Activated T-cell treated with anti-CD3 and anti-CD28 coated beads, Interleukin-2, amount 50 U/mL, for 24 hours (primary cell): ENCODE measurements at regions not wholly inside any gene's neighbourhood (a gene's known extent, or its start where the extent isn't known, plus 50 kb on each side); places are given as distances from the start of the nearest gene placed in this dataset.
"Not testable (repeated sequence)": the region's sequence is repeated elsewhere in the genome, so short reads cannot be mapped to it uniquely, and the experiment has no call there.

Source experiments
- DNase-seq: peaks from one replicate; pipeline ENCODE4 v3.0.0-alpha.2; 2020
- H3K27ac Mint-ChIP-seq: 2 replicates; pipeline ENCODE4 v1.8.0; 2020; ENCODE audit warnings: mild to moderate bottlenecking, mixed read lengths
- H3K27me3 Mint-ChIP-seq: 2 replicates; pipeline ENCODE4 v1.8.0; 2020; ENCODE audit warnings: mixed read lengths
- H3K36me3 Mint-ChIP-seq: 2 replicates; pipeline ENCODE4 v1.8.0; 2020; ENCODE audit warnings: low read depth, mixed read lengths
- H3K4me1 Mint-ChIP-seq: 2 replicates; pipeline ENCODE4 v1.8.0; 2020; ENCODE audit warnings: low read depth, mixed read lengths
- H3K4me3 Mint-ChIP-seq: 2 replicates; pipeline ENCODE4 v1.8.0; 2020; ENCODE audit warnings: mild to moderate bottlenecking, moderate library complexity, mixed read lengths
- H3K9me3 Mint-ChIP-seq: 2 replicates; pipeline ENCODE4 v1.8.0; 2020; ENCODE audit warnings: mixed read lengths

GRCh38 chr4:74559853-74560252, 114.9 kb downstream of the AREG start:
- Mint-ChIP-seq H3K27me3 (no peaks in the 10 kb centered on the region), H3K9me3 (peaks cover 11% of the 10 kb centered on the region), H3K4me3 (no peak overlapping the region), H3K36me3 (no peaks in the 10 kb centered on the region), H3K27ac (no peak overlapping the region), H3K4me1 (no peaks in the 10 kb centered on the region)
- no peak for DNase-seq

- no peaks in the 10 kb centered on the region for H3K36me3 Mint-ChIP-seq
- no peak overlapping the region for H3K4me3 Mint-ChIP-seq
- H3K27ac Mint-ChIP-seq = no peak overlapping the region
- no peaks in the 10 kb centered on the region for H3K4me1 Mint-ChIP-seq
- DNase-seq = no peak
- peaks cover 3% of the 10 kb centered on the region for H3K27me3 Mint-ChIP-seq
- H3K9me3 Mint-ChIP-seq = peaks cover 11% of the 10 kb centered on the region
These were observed 123.0 kb downstream of the AREG start for GRCh38 chr4:74567981-74568380.

GRCh38 chr4:74570095-74570494, 125.2 kb downstream of the AREG start:
- H3K27me3 Mint-ChIP-seq = peaks cover 3% of the 10 kb centered on the region
- H3K4me1 Mint-ChIP-seq = no peaks in the 10 kb centered on the region
- peaks cover 9% of the 10 kb centered on the region for H3K9me3 Mint-ChIP-seq
- H3K27ac Mint-ChIP-seq = no peak overlapping the region
- no peak for DNase-seq
- no peaks in the 10 kb centered on the region for H3K36me3 Mint-ChIP-seq
- no peak overlapping the region for H3K4me3 Mint-ChIP-seq

GRCh38 chr4:74578329-74578728, 133.4 kb downstream of the AREG start:
- H3K4me1 Mint-ChIP-seq = no peaks in the 10 kb centered on the region
- no peak overlapping the region for H3K27ac Mint-ChIP-seq
- DNase-seq = no peak
- H3K36me3 Mint-ChIP-seq = no peaks in the 10 kb centered on the region
- peaks cover 7% of the 10 kb centered on the region for H3K27me3 Mint-ChIP-seq
- H3K9me3 Mint-ChIP-seq = no peaks in the 10 kb centered on the region
- H3K4me3 Mint-ChIP-seq = no peak overlapping the region

GRCh38 chr4:74578865-74579264, 133.9 kb downstream of the AREG start:
- H3K4me1 Mint-ChIP-seq, H3K27ac Mint-ChIP-seq, H3K4me3 Mint-ChIP-seq, H3K36me3 Mint-ChIP-seq, DNase-seq, H3K9me3 Mint-ChIP-seq, H3K27me3 Mint-ChIP-seq: not testable (repeated sequence)

- Mint-ChIP-seq H3K4me1 (no peaks in the 10 kb centered on the region), H3K27me3 (peaks cover 7% of the 10 kb centered on the region), H3K36me3 (no peaks in the 10 kb centered on the region), H3K27ac (no peak overlapping the region), H3K4me3 (no peak overlapping the region), H3K9me3 (no peaks in the 10 kb centered on the region)
- no peak for DNase-seq
These were observed 138.3 kb downstream of the AREG start for GRCh38 chr4:74583089-74583700.

GRCh38 chr4:74583757-74584156, 138.8 kb downstream of the AREG start:
- Mint-ChIP-seq H3K36me3 (no peaks in the 10 kb centered on the region), H3K27me3 (peaks cover 7% of the 10 kb centered on the region), H3K9me3 (no peaks in the 10 kb centered on the region), H3K27ac (no peak overlapping the region), H3K4me1 (no peaks in the 10 kb centered on the region), H3K4me3 (no peak overlapping the region)
- DNase-seq = no peak

GRCh38 chr4:74588350-74588749, 143.4 kb downstream of the AREG start:
- H3K4me3 Mint-ChIP-seq = no peak overlapping the region
- no peak for DNase-seq
- no peaks in the 10 kb centered on the region for H3K27me3 Mint-ChIP-seq
- no peak overlapping the region for H3K27ac Mint-ChIP-seq
- no peaks in the 10 kb centered on the region for H3K4me1 Mint-ChIP-seq
- no peaks in the 10 kb centered on the region for H3K9me3 Mint-ChIP-seq
- no peaks in the 10 kb centered on the region for H3K36me3 Mint-ChIP-seq

GRCh38 chr4:74590476-74590875, 145.5 kb downstream of the AREG start:
- Mint-ChIP-seq H3K27me3 (no peaks in the 10 kb centered on the region), H3K4me3 (no peak overlapping the region), H3K4me1 (no peaks in the 10 kb centered on the region), H3K27ac (no peak overlapping the region), H3K9me3 (no peaks in the 10 kb centered on the region), H3K36me3 (no peaks in the 10 kb centered on the region)
- no peak for DNase-seq

GRCh38 chr4:74598611-74599325, 153.8 kb downstream of the AREG start:
- Mint-ChIP-seq H3K27ac (no peak overlapping the region), H3K4me1 (no peaks in the 10 kb centered on the region), H3K36me3 (no peaks in the 10 kb centered on the region), H3K4me3 (no peak overlapping the region), H3K9me3 (peaks cover 12% of the 10 kb centered on the region), H3K27me3 (no peaks in the 10 kb centered on the region)
- DNase-seq = no peak

- DNase-seq = no peak
- Mint-ChIP-seq H3K27me3 (no peaks in the 10 kb centered on the region), H3K27ac (no peak overlapping the region), H3K9me3 (peaks cover 4% of the 10 kb centered on the region), H3K4me1 (no peaks in the 10 kb centered on the region), H3K36me3 (no peaks in the 10 kb centered on the region), H3K4me3 (no peak overlapping the region)
These were observed 158.2 kb downstream of the AREG start for GRCh38 chr4:74603186-74603585.

GRCh38 chr4:74608151-74608949, 163.4 kb downstream of the AREG start:
- H3K4me3 Mint-ChIP-seq = no peak overlapping the region
- no peaks in the 10 kb centered on the region for H3K27me3 Mint-ChIP-seq
- no peaks in the 10 kb centered on the region for H3K9me3 Mint-ChIP-seq
- H3K4me1 Mint-ChIP-seq = no peaks in the 10 kb centered on the region
- H3K36me3 Mint-ChIP-seq = no peaks in the 10 kb centered on the region
- no peak overlapping the region for H3K27ac Mint-ChIP-seq
- DNase-seq = no peak

GRCh38 chr4:74610491-74610890, 165.6 kb downstream of the AREG start:
- Mint-ChIP-seq H3K27me3 (no peaks in the 10 kb centered on the region), H3K9me3 (no peaks in the 10 kb centered on the region), H3K4me1 (no peaks in the 10 kb centered on the region), H3K27ac (no peak overlapping the region), H3K4me3 (no peak overlapping the region), H3K36me3 (no peaks in the 10 kb centered on the region)
- no peak for DNase-seq

GRCh38 chr4:74612837-74613236, 167.9 kb downstream of the AREG start:
- H3K36me3 Mint-ChIP-seq = no peaks in the 10 kb centered on the region

GRCh38 chr4:74613266-74613665, 168.3 kb downstream of the AREG start:
- Mint-ChIP-seq H3K27ac (no peak overlapping the region), H3K4me3 (no peak overlapping the region), H3K36me3 (no peaks in the 10 kb centered on the region), H3K9me3 (peaks cover 3% of the 10 kb centered on the region), H3K4me1 (no peaks in the 10 kb centered on the region), H3K27me3 (no peaks in the 10 kb centered on the region)
- DNase-seq = no peak

More at GRCh38 chr4:74612837-74613236, 167.9 kb downstream of the AREG start:
- no peak overlapping the region for H3K4me3 Mint-ChIP-seq
- H3K9me3 Mint-ChIP-seq = peaks cover 3% of the 10 kb centered on the region
- no peak overlapping the region for H3K27ac Mint-ChIP-seq
- DNase-seq = no peak
- H3K27me3 Mint-ChIP-seq = no peaks in the 10 kb centered on the region
- no peaks in the 10 kb centered on the region for H3K4me1 Mint-ChIP-seq
